Loucy (cell line): ENCODE measurements at regions not wholly inside any gene's neighbourhood (a gene's known extent, or its start where the extent isn't known, plus 50 kb on each side); places are given as distances from the start of the nearest gene placed in this dataset.
"Not testable (repeated sequence)": the region's sequence is repeated elsewhere in the genome, so short reads cannot be mapped to it uniquely, and the experiment has no call there.

Experiments
- CTCF ChIP-seq: fragments of 200-600 bp; sonication (generic); conservative IDR thresholded peaks from 2 replicates; pipeline ENCODE4 v1.5.1; 2014; ENCODE audit warnings: mild to moderate bottlenecking, antibody characterized with exemption, low read length
- EZH2phosphoT487 ChIP-seq: fragments of 200-600 bp; IDR thresholded peaks from 2 replicates; pipeline ENCODE4 v1.6.1; 2018; ENCODE audit warnings: antibody characterized with exemption, mild to moderate bottlenecking, moderate library complexity, borderline replicate concordance

- TF ChIP-seq CTCF, EZH2phosphoT487: not testable (repeated sequence)
Observed at GRCh38 chr5:42979242-42979641, 60.9 kb downstream of the ANXA2R start.
